ENCODE measurements at regions not wholly inside any gene's neighbourhood (a gene's known extent, or its start where the extent isn't known, plus 50 kb on each side); places are given as distances from the start of the nearest gene placed in this dataset.

GRCh38 chr9:596703-597102 is 244.8 kb upstream of the DMRT1 start:
- Histone ChIP-seq H2BK20ac (ENCODE audit: low read depth, low read length) (no peak overlapping the region), H2AFZ (replicated peaks; ENCODE audit: low read length, poor library complexity) (no peak overlapping the region), H3K4ac (ENCODE audit: low read depth, low read length) (no peak overlapping the region), H3K18ac (ENCODE audit: low read depth, low read length) (no peak overlapping the region), H3K56ac (ENCODE audit: extremely low read depth, insufficient read depth, low read length) (no peak overlapping the region), H3K79me1 (ENCODE audit: low read depth in 1 of 2, low read length in 2 of 2) (no peaks in the 10 kb centered on the region), H4K8ac (ENCODE audit: low read depth in 2 of 2, low read length in 2 of 2) (no peak overlapping the region), H3K27me3 (ENCODE audit: control insufficient read depth, insufficient read depth, low read length) (peaks cover 13% of the 10 kb centered on the region), H3K36me3 (ENCODE audit: control insufficient read depth, insufficient read depth, low read length) (no peaks in the 10 kb centered on the region), H2AK5ac (ENCODE audit: low read depth, low read length) (no peak overlapping the region), H3K4me3 (ENCODE audit: insufficient read depth, low read depth, low read length) (no peak overlapping the region), H3K9ac (ENCODE audit: low read depth, low read length) (no peak overlapping the region), H3K4me1 (ENCODE audit: control insufficient read depth, insufficient read depth, low read length) (no peaks in the 10 kb centered on the region), H3K14ac (replicated peaks; ENCODE audit: low read depth, low read length) (no peak overlapping the region), H2AK9ac (replicated peaks; ENCODE audit: low read depth, low read length, poor library complexity) (no peak overlapping the region), H3K9me3 (ENCODE audit: control insufficient read depth, insufficient read depth, low read length) (no peaks in the 10 kb centered on the region), H3K9me1 (ENCODE audit: insufficient read depth, low read length) (no peaks in the 10 kb centered on the region), H3K23ac (ENCODE audit: low read depth, low read length) (no peak overlapping the region), H4K5ac (ENCODE audit: low read depth, low read length) (no peak overlapping the region), H2BK15ac (ENCODE audit: low read depth, low read length) (no peak overlapping the region), H2BK5ac (ENCODE audit: low read depth, low read length, poor library complexity, severe bottlenecking) (no peak overlapping the region), H4K20me1 (ENCODE audit: insufficient read depth, low read length) (no peaks in the 10 kb centered on the region), H2BK120ac (ENCODE audit: low read depth, low read length) (no peak overlapping the region), H4K91ac (ENCODE audit: insufficient read depth, low read depth, low read length) (no peak overlapping the region), H3K4me2 (ENCODE audit: low read depth, low read length) (no peak overlapping the region), H3K27ac (ENCODE audit: insufficient read depth, low read length) (no peak overlapping the region)
- no peak for ATAC-seq (ENCODE audit: low read depth)
- ChIA-PET CTCF (no interaction called here), POLR2A (ENCODE audit: unreplicated experiment) (no interaction called here)
- no peak for DNase-seq
- WGBS, 2 experiments (ENCODE audit: extremely low coverage in 2 of 2, insufficient read length in 1 of 2): no CpG with 5 or more reads among the region's 2 CpGs
- intact Hi-C loops (cut with micrococcal nuclease): no loop called here
- no TSS peak for BruUV-seq (replicated peaks)
- dilution Hi-C loops (cut with HindIII; ENCODE audit: low sequenced_read_pairs, unreplicated experiment): no loop called here
- in situ Hi-C loops (cut with MboI; ENCODE audit: low sequenced_read_pairs): no loop called here
- no peak for TF ChIP-seq USF2 (IDR thresholded peaks at IDR 0.05; ENCODE audit: low read depth, low read length)
- no peak for TF ChIP-seq RAD21 (IDR thresholded peaks at IDR 0.05; ENCODE audit: low read length)
- no peak for TF ChIP-seq SMC3 (IDR thresholded peaks at IDR 0.05; ENCODE audit: low read depth, low read length)
- no peak for TF ChIP-seq NFE2L2 (IDR thresholded peaks at IDR 0.05; ENCODE audit: low read depth, low read length)

All from IMR-90 (cell line).